ENCODE measurements at regions not wholly inside any gene's neighbourhood (a gene's known extent, or its start where the extent isn't known, plus 50 kb on each side); places are given as distances from the start of the nearest gene placed in this dataset.

DNA sequence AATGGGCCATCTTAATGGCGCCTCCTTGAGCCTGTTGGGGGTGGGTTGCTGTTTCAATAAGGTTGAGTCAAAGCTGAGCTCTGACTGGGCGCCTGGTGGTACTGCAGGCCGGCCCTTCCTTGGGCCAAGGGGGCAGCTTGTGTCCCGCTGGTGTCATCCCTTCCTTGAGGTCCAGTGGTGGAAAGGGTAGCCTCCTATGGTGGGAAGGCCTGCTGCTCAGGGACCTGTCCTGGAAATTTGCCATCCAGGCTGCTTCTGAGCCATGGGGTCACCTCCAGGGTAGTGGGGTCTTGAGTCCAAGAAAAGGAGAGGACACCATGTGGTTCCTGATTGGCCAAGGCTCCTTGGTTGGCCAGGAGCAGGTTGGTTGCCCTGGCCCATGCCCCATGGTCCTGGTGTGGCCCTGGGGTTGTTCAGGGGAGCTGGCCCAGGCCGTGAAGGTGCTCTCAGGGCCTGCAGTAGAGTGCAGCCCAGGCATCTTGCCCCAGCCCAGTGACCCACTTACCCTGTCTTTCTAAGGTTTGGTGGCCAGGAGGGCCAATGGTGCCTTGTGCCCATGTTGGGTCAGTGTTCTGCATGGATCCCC lies 188.7 kb downstream of the UBE3A start:
- DNase-seq: no peak
- H3K9me3 ChIP-seq (ENCODE audit: control extremely low read depth in 1 of 3, control insufficient read depth in 2 of 3, insufficient read depth in 1 of 3, low read length in 2 of 3): peaks cover 0 to 75% (median 0%) of the 10 kb centered on the region in 3 donors
- intact Hi-C loops (cut with micrococcal nuclease): no loop called here
- no peak overlapping the region for H3K27ac ChIP-seq (ENCODE audit: low read length in 2 of 2)
- ChIA-PET CTCF (no interaction called here), POLR2A (no interaction called here)
- no peaks in the 10 kb centered on the region for H3K36me3 ChIP-seq (replicated peaks in 1 of 2; ENCODE audit: control extremely low read depth in 1 of 2, control insufficient read depth in 1 of 2, extremely low read depth in 1 of 2, insufficient read depth in 2 of 2, low read length in 1 of 2)
- 80% methylated on average over 5 of the region's 5 CpGs for WGBS (ENCODE audit: insufficient coverage)
- Mint-ChIP-seq H3K4me3 (no peak overlapping the region), H3K9me3 (ENCODE audit: insufficient read depth) (peaks cover under 1% of the 10 kb centered on the region), H3K27me3 (no peaks in the 10 kb centered on the region), H3K27ac (no peak overlapping the region), H3K4me1 (no peaks in the 10 kb centered on the region)
- H3K4me3 ChIP-seq (ENCODE audit: control extremely low read depth in 1 of 5, extremely low read depth in 1 of 5, insufficient read depth in 1 of 5, low read depth in 2 of 5, low read length in 4 of 5): no peak overlapping the region
- TF ChIP-seq, protein P1, sequence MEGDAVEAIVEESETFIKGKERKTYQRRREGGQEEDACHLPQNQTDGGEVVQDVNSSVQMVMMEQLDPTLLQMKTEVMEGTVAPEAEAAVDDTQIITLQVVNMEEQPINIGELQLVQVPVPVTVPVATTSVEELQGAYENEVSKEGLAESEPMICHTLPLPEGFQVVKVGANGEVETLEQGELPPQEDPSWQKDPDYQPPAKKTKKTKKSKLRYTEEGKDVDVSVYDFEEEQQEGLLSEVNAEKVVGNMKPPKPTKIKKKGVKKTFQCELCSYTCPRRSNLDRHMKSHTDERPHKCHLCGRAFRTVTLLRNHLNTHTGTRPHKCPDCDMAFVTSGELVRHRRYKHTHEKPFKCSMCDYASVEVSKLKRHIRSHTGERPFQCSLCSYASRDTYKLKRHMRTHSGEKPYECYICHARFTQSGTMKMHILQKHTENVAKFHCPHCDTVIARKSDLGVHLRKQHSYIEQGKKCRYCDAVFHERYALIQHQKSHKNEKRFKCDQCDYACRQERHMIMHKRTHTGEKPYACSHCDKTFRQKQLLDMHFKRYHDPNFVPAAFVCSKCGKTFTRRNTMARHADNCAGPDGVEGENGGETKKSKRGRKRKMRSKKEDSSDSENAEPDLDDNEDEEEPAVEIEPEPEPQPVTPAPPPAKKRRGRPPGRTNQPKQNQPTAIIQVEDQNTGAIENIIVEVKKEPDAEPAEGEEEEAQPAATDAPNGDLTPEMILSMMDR (IDR thresholded peaks at IDR 0.05): no peak
- TF ChIP-seq EZH2 (IDR thresholded peaks at IDR 0.05; ENCODE audit: borderline replicate concordance, insufficient read depth, low read depth, low read length, poor library complexity, severe bottlenecking): no peak
- ATAC-seq (ENCODE audit: low read depth): no peak
- H3K4me1 ChIP-seq (ENCODE audit: control insufficient read depth in 2 of 2, insufficient read depth in 2 of 2, low read length in 2 of 2): no peaks in the 10 kb centered on the region
- no peak overlapping the region for H3K9ac ChIP-seq (ENCODE audit: low read length)
- no peaks in the 10 kb centered on the region for H3K27me3 ChIP-seq (replicated peaks in 1 of 4; ENCODE audit: control extremely low read depth in 1 of 4, control insufficient read depth in 3 of 4, insufficient read depth in 4 of 4, low read length in 3 of 4)
- no peak overlapping the region for H3K4me2 ChIP-seq (replicated peaks; ENCODE audit: low read depth, low read length, poor library complexity, severe bottlenecking)
- H4K20me1 ChIP-seq (ENCODE audit: control insufficient read depth, insufficient read depth, low read length, poor library complexity, severe bottlenecking): no peaks in the 10 kb centered on the region
- H3K79me2 ChIP-seq (ENCODE audit: control insufficient read depth, insufficient read depth, low read length): no peaks in the 10 kb centered on the region
- H2AFZ ChIP-seq (ENCODE audit: insufficient read depth, low read depth, low read length, poor library complexity, severe bottlenecking): no peak overlapping the region

DNA sequence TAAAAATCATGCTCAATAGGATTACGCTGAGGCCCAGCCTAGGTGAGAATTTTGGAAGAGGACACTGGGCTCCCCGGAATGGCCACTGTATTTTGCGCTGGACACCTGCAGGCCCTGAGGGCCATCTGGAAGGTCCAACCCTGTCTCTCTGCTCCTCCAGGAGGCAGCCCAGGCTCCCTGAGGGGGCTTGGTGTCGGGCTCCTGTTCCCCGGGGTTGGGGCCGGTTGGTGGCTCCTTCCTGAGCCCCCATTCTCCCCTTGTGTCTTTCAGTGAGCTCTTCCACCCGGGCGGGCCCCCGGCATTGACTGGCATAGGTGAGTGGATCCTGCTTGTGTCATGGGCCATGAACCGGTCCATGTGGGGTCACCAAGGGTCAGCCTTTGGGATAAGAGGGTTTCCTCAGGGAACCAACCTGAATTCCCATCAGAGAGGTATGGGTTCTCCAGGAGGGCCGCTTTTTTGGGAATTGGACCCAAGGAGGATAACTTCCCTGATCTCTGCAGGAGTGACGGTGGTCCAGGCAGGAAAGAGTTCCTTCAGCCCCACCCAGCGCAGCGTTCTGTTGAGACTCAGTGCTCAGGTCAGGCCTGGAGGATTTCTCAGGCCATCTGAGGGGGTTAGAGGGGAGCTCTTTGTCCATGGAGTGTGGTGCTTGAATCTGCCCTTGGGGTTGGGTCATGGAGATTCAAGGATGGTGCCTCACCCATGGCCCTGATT lies 187.8 kb downstream of the UBE3A start:
- no peaks in the 10 kb centered on the region for H3K27me3 ChIP-seq (replicated peaks in 1 of 4; ENCODE audit: control extremely low read depth in 1 of 4, control insufficient read depth in 3 of 4, insufficient read depth in 4 of 4, low read length in 3 of 4)
- no peak overlapping the region for H3K9ac ChIP-seq (ENCODE audit: low read length)
- no peak overlapping the region for H3K4me3 ChIP-seq (ENCODE audit: control extremely low read depth in 1 of 5, extremely low read depth in 1 of 5, insufficient read depth in 1 of 5, low read depth in 2 of 5, low read length in 4 of 5)
- Mint-ChIP-seq H3K9me3 (ENCODE audit: insufficient read depth) (no peaks in the 10 kb centered on the region), H3K4me1 (no peaks in the 10 kb centered on the region), H3K27me3 (no peaks in the 10 kb centered on the region), H3K4me3 (no peak overlapping the region), H3K27ac (no peak overlapping the region)
- ATAC-seq (ENCODE audit: low read depth): no peak
- no peaks in the 10 kb centered on the region for H4K20me1 ChIP-seq (ENCODE audit: control insufficient read depth, insufficient read depth, low read length, poor library complexity, severe bottlenecking)
- no peak for TF ChIP-seq EZH2 (IDR thresholded peaks at IDR 0.05; ENCODE audit: borderline replicate concordance, insufficient read depth, low read depth, low read length, poor library complexity, severe bottlenecking)
- TF ChIP-seq, protein P1 (IDR thresholded peaks at IDR 0.05): no peak
- no peak for DNase-seq
- no peaks in the 10 kb centered on the region for H3K4me1 ChIP-seq (ENCODE audit: control insufficient read depth in 2 of 2, insufficient read depth in 2 of 2, low read length in 2 of 2)
- H3K79me2 ChIP-seq (ENCODE audit: control insufficient read depth, insufficient read depth, low read length): no peaks in the 10 kb centered on the region
- intact Hi-C loops (cut with micrococcal nuclease): no loop called here
- ChIA-PET POLR2A (no interaction called here), CTCF (no interaction called here)
- no peaks in the 10 kb centered on the region for H3K36me3 ChIP-seq (replicated peaks in 1 of 2; ENCODE audit: control extremely low read depth in 1 of 2, control insufficient read depth in 1 of 2, extremely low read depth in 1 of 2, insufficient read depth in 2 of 2, low read length in 1 of 2)
- no peak overlapping the region for H2AFZ ChIP-seq (ENCODE audit: insufficient read depth, low read depth, low read length, poor library complexity, severe bottlenecking)
- 91% methylated on average over 12 of the region's 14 CpGs for WGBS (ENCODE audit: insufficient coverage)
- peaks cover 0 to 73% (median 0%) of the 10 kb centered on the region in 3 donors for H3K9me3 ChIP-seq (ENCODE audit: control extremely low read depth in 1 of 3, control insufficient read depth in 2 of 3, insufficient read depth in 1 of 3, low read length in 2 of 3)
- no peak overlapping the region for H3K27ac ChIP-seq (ENCODE audit: low read length in 2 of 2)
- no peak overlapping the region for H3K4me2 ChIP-seq (replicated peaks; ENCODE audit: low read depth, low read length, poor library complexity, severe bottlenecking)
